Gastroesophageal sphincter (tissue), 4 donors: ENCODE measurements at regions not wholly inside any gene's neighbourhood (a gene's known extent, or its start where the extent isn't known, plus 50 kb on each side); places are given as distances from the start of the nearest gene placed in this dataset.

ENCODE experiments used
- ATAC-seq: fragments of 150-250 bp; one replicate; pipeline ENCODE4 v1.9.1; 2016; ENCODE audit warnings: mild to moderate bottlenecking, moderate library complexity
- H3K27ac ChIP-seq, 4 donors: fragments of 200-600 bp; sonication (generic) in 3 of 4; 1 replicate in 3 of 4; 2 replicates in 1 of 4; pipeline ENCODE4 v1.5.1; 2016 to 2019
- H3K27me3 ChIP-seq: fragments of 200-600 bp; sonication (generic); one replicate; pipeline ENCODE4 v1.5.1; 2019
- H3K36me3 ChIP-seq, 2 donors: fragments of 200-600 bp; sonication (generic); one replicate each; pipeline ENCODE4 v1.5.1; 2019; ENCODE audit warnings: control low read depth in 1 of 2
- H3K4me1 ChIP-seq, 3 donors: fragments of 200-600 bp; sonication (generic); 1 replicate in 2 of 3; 2 replicates in 1 of 3; pipeline ENCODE4 v1.5.1; 2016 to 2019; ENCODE audit warnings: control low read depth in 2 of 3
- H3K4me3 ChIP-seq, 2 donors: fragments of 200-600 bp; sonication (generic); one replicate each; pipeline ENCODE4 v1.5.1; 2019; ENCODE audit warnings: mild to moderate bottlenecking in 1 of 2, moderate library complexity in 1 of 2
- H3K9me3 ChIP-seq, 3 donors: fragments of 200-600 bp; sonication (generic); one replicate each; pipeline ENCODE4 v1.5.1; 2017 to 2019; ENCODE audit warnings: control low read depth in 2 of 3
- CTCF ChIP-seq, 4 experiments: fragments of 200-600 bp in 2 of 4; fragments of 450-650 bp in 2 of 4; sonication (generic) in 1 of 4; IDR thresholded peaks; one replicate each; pipeline ENCODE4 v1.5.1; 2017 to 2019; ENCODE audit warnings: antibody characterized with exemption in 4 of 4, mild to moderate bottlenecking in 2 of 4, moderate library complexity in 2 of 4
- EP300 ChIP-seq: sonication (generic); formaldehyde crosslinking; IDR thresholded peaks from one replicate; pipeline ENCODE4 v1.6.1; 2017; ENCODE audit warnings: antibody characterized with exemption, mild to moderate bottlenecking
- POLR2A ChIP-seq, 2 donors: fragments of 450-650 bp; IDR thresholded peaks; one replicate each; pipeline ENCODE4 v1.6.1; 2017; ENCODE audit warnings: antibody characterized with exemption in 2 of 2, mild to moderate bottlenecking in 2 of 2, moderate library complexity in 1 of 2
- POLR2AphosphoS5 ChIP-seq: sonication (generic); formaldehyde crosslinking; IDR thresholded peaks from one replicate; pipeline ENCODE4 v1.6.1; 2017; ENCODE audit warnings: antibody characterized with exemption
- WGBS, 2 donors: methylation state at CpG; one replicate each; pipeline ENCODE4 v1.1.5; 2018; ENCODE audit warnings: low coverage in 1 of 2; 5-methylcytosine and 5-hydroxymethylcytosine counted together

- no peak for TF ChIP-seq POLR2A (IDR thresholded peaks at IDR 0.05)
- Histone ChIP-seq H3K27ac (no peak overlapping the region), H3K4me1 (no peaks in the 10 kb centered on the region), H3K27me3 (peaks cover 56% of the 10 kb centered on the region), H3K4me3 (no peak overlapping the region), H3K36me3 (no peaks in the 10 kb centered on the region), H3K9me3 (peaks cover 0 to 11% (median 0%) of the 10 kb centered on the region in 3 donors)
- no peak for ATAC-seq
- WGBS, 2 donors: 98% methylated on average over 4 of the region's 11 CpGs; no CpG with 5 or more reads in 1 of the 2 donors
These were observed 113.0 kb upstream of the FGF3 start for GRCh38 chr11:69931994-69932910.

GRCh38 chr11:69934861-69935494 is 115.8 kb upstream of the FGF3 start:
- no peak for ATAC-seq
- Histone ChIP-seq H3K4me1 (peaks cover 0 to 11% (median 0%) of the 10 kb centered on the region in 3 donors), H3K4me3 (no peak overlapping the region), H3K27ac (no peak overlapping the region), H3K9me3 (peaks cover 0 to under 1% (median 0%) of the 10 kb centered on the region in 3 donors), H3K36me3 (no peaks in the 10 kb centered on the region), H3K27me3 (peaks cover 32% of the 10 kb centered on the region)
- TF ChIP-seq CTCF (IDR thresholded peaks at IDR 0.05): no peak
- TF ChIP-seq POLR2A (IDR thresholded peaks at IDR 0.05): no peak
- no peak for TF ChIP-seq POLR2AphosphoS5
- TF ChIP-seq EP300: no peak
- 85 to 98% methylated on average over 4 to 6 of the region's 13 CpGs for WGBS, 2 donors

GRCh38 chr11:69935941-69936505 is 116.8 kb upstream of the FGF3 start:
- Histone ChIP-seq H3K4me3 (no peak overlapping the region), H3K36me3 (no peaks in the 10 kb centered on the region), H3K27ac (no peak overlapping the region), H3K4me1 (peaks cover 0 to 17% (median 0%) of the 10 kb centered on the region in 3 donors), H3K9me3 (no peaks in the 10 kb centered on the region), H3K27me3 (peaks cover 26% of the 10 kb centered on the region)
- no peak for ATAC-seq
- TF ChIP-seq POLR2AphosphoS5 (no peak), POLR2A (IDR thresholded peaks at IDR 0.05) (no peak), EP300 (no peak), CTCF (IDR thresholded peaks at IDR 0.05) (no peak)

GRCh38 chr11:69936771-69937170 is 117.6 kb upstream of the FGF3 start:
- Histone ChIP-seq H3K4me1 (peaks cover 0 to 17% (median 0%) of the 10 kb centered on the region in 3 donors), H3K4me3 (no peak overlapping the region), H3K27me3 (peaks cover 23% of the 10 kb centered on the region), H3K9me3 (no peaks in the 10 kb centered on the region), H3K27ac (no peak overlapping the region), H3K36me3 (no peaks in the 10 kb centered on the region)
- no peak for ATAC-seq
- WGBS, 2 donors: 79 to 100% methylated on average over 2 of the region's 2 CpGs
- no peak for TF ChIP-seq POLR2AphosphoS5
- no peak for TF ChIP-seq EP300
- TF ChIP-seq POLR2A (IDR thresholded peaks at IDR 0.05): no peak
- no peak for TF ChIP-seq CTCF (IDR thresholded peaks at IDR 0.05)

- H3K36me3 ChIP-seq: no peaks in the 10 kb centered on the region
- no peak for TF ChIP-seq EP300
- peaks cover 0 to 17% (median 0%) of the 10 kb centered on the region in 3 donors for H3K4me1 ChIP-seq
- peaks cover 25% of the 10 kb centered on the region for H3K27me3 ChIP-seq
- no peak overlapping the region for H3K4me3 ChIP-seq
- H3K9me3 ChIP-seq: no peaks in the 10 kb centered on the region
- no peak overlapping the region for H3K27ac ChIP-seq
- WGBS, 2 donors: 91 to 94% methylated on average over 10 to 11 of the region's 13 CpGs
- no peak for ATAC-seq
These were observed 119.0 kb upstream of the FGF3 start for GRCh38 chr11:69938206-69938605.
